Suppressor macrophage treated with lipopolysaccharide for 1 hour (primary cell): ENCODE measurements at regions not wholly inside any gene's neighbourhood (a gene's known extent, or its start where the extent isn't known, plus 50 kb on each side); places are given as distances from the start of the nearest gene placed in this dataset.

ENCODE experiments used
- DNase-seq, 3 donors: peaks; one replicate each; pipeline ENCODE4 v3.0.0-alpha.2; 2020 to 2022

DNA sequence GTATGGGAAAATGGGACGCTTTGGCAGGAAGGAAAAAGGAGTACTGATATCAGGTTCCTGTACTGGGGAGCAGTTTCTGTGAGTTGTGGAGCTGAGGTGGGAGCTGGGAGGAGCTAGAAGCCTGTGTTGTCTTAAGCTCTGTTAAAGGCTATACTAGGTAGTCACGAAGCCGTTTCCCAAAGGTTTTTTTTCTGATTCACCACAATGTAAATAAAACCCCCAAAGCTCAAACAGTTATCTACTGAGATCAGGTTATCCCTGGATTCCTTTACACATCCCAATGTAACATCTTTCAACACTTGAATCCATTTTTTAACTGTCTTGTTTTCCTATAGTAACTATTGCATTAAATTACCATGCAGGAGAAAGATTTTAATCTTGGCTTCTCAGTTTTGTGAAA, 297.4 kb upstream of the SFRP2 start:
- DNase-seq, result no peak

DNA sequence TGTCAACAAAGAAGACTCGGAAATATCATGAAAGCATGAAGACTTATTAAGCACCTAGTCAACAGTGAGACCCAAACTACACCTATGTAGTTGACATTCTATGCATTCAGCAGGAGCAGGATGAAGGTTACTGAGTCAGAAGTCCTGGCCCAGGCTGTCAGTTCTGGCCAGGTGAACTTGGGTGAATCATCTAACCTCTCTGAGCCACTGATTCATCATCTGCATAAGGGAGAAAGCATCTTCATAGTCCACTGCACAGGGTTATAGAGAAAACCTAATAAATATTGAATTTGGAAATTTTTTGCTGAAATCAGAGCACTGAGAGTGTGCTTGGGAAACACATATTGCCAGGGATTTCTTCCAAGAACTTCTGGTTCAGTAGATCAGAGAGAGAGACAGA, 296.0 kb upstream of the SFRP2 start:
- DNase-seq, result no peak

DNA sequence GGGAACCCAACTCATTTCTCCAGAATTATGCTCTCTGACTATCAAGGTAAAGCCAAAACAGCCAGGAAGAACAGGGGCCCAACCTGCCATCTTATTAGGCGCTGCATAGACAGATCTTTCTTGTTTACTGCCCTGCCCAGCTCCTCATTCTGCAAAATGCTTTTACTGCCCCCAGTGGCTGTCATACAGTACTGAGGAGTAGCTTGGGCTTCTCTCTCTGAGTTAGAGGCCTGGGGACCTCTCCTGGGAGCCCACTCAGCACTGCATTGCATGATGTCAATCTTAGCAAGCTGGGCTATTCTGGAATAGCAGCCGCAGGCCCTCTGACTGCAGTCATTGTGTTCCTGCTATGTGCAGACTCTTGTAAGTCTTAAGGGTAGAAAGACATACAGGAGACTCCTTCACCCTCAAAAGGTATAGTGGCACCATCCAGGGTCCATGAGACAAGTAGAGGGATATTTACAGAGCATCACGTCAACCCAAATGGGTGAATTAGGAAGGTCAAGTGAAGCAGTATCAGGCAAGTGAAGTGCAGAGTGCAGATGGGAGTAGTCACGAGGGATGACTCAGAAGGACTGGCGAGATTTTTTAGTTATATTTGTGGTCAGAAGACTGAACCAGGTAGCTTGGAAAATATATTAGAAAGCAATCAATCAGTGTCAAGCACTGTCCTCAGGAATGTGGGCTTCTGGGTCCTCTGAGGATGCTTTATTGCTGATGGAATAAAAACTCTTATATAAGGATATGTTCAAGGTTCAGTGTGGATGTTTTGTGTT, 294.1 kb upstream of the SFRP2 start:
- no peak for DNase-seq

DNA sequence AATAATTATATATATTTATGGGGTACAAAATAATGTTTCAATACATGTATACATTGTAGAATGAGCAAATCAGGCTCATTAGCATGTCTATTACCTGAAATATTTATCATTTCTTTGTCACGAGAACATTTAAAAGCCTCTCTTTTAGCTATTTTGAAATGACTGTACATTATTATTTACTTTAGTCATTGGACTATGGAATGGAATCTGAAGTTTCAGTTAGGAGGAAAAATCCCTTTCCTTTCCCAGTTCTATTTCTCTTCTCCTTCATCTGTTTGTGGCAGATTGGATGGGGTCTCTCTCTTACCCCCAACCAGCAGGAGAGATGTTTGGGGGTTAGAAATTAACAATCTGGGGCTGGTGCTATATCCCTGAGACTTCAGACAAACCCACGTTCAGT, 292.5 kb upstream of the SFRP2 start:
- no peak for DNase-seq

DNA sequence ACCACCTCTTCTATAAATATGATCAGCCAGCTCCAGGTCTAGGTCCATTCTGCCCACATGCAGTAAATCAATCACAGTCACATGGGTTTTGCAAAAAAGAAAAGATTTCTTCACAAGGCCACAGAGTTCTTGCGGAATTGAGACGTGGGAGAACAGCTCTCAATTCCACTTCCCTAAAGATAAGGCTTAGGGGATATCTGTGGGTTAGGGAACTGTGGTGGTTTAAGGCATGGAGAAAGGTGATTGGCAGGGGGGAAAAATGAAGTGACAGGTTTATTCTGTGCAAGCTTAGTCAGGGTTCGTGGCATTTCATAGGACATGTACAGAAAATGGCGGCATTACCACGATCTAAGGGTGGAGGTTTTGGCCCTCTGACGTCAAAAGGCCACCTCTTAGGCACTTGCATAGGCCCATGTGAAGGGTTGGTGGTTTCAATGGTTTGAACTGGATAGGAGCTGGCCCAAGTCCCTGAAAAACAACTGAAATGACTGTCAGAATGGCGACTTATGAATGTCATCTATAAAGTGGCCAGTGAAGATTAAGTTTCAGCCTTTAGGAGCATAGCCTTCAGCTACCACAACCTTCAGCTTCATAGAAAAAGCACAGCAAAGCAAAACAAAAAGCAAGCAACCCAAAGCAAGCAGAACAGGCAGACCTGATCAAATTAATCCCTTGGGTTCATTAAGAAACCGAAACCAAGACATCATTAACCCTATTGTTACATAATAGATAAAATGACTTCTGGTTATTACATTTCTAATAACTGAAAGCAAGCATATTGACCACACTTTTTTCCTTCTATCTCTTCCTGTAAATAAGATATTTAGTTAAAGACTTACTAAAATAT, 289.8 kb upstream of the SFRP2 start:
- DNase-seq, result peak in 2 of 3 donors; percentile 3 to 5

DNA sequence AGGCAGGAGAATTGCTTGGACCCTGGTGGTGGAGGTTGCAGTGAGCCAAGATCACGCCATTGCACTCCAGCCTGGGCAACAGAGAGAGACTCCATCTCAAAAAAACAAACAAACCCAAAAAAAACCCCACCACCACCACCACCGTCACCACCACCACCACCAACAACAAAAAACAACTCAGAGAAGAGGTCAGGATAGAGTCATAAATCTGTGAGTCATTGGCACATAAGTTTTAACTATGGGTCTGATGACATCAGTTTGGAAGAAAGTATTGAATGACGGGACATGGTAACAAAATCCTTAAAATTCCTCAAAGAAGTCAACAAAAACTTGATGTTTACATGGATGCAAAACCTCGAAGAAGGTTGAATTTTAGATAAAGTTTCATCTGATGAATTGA, 288.0 kb upstream of the SFRP2 start:
- no peak for DNase-seq

DNA sequence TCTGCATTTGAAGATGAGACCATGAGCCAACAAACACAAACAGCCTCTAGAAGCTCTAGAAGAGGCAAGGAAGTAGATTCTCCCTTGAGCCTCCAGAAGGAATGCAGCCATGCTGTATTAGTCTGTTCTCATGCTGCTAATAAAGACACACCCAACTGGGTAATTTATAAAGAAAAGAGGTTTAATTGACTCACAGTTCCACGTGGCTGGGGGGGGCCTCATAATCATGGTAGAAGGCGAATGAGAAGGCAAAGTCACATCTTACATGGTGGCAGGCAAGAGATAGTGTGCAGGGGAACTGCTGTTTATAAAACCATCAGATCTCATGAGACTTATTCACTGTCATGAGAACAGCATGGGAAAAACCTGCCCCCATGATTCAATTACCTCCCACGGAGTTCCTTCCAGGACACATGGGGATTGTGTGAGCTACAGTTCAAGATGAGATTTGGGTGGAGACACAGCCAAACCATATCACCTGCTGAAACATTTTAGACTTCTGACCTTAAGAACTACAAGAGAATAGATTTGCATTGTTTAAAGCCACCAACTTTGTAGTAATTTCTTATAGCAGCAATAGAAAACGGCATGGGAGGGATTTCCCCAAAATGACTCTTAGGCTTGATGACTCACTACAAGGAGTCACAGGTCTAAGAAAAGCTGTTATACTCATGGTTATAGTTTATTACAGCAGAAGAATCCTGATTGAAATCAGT, 284.4 kb upstream of the SFRP2 start:
- DNase-seq, result peak; percentile 19 to 48 (median 35)

DNA sequence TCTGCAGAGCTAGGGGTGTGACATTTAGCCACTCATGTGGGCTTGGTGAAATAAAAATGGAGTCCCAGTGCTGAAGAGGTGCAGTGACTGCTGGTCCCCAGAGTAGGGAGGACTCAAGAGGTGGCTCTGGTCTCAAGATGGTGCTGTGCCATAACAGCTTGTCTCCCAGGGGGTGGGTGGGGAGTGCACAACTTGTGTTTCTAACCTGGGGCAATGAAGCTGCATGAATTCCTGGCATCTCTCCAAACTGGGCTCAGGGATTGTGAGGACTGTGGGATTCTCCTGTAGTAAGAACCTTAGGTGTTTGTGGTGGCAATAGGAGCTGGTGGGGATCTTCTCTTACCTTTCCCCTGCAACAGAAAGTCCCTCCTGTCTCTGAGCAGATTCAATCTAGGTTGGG, 278.9 kb upstream of the SFRP2 start:
- no peak for DNase-seq

DNA sequence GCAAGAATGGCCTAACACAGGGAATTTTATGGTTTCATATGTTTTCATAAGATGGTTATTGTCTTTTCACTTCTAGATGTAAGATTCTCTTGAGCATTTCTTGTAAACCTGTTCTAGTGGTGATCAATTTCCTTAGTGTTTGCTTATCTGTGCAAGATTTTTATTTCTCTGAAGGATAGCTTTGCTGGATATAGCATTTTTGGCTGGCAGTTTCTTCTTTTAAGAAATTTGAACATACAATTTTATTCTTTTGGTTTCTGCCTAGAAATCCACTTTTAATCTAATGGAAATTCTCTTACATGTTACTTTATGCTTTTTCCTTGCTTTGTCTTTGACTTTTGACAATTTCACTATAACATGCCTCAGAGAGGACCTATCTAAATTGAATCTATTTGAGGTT, 276.5 kb upstream of the SFRP2 start:
- no peak for DNase-seq

DNA sequence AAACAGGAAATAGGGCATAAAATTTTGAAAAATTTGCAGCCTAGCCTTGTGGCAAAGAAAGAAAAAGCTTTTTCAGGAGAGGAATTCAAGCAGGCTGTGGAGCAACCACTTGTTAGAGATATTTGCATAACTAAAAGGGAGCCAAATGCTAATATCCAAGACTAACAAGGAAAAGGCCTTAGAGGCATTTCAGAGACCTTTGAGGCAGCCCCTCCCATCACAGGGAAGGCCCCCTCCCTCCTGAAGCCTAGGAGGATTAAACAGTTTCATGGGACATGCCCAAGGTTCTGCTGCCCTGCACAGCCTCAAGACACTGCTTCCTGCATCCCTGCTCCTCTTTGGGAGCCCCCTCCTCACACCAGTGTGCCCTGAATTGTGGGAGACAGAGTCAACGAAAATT, 275.4 kb upstream of the SFRP2 start:
- no peak for DNase-seq

DNA sequence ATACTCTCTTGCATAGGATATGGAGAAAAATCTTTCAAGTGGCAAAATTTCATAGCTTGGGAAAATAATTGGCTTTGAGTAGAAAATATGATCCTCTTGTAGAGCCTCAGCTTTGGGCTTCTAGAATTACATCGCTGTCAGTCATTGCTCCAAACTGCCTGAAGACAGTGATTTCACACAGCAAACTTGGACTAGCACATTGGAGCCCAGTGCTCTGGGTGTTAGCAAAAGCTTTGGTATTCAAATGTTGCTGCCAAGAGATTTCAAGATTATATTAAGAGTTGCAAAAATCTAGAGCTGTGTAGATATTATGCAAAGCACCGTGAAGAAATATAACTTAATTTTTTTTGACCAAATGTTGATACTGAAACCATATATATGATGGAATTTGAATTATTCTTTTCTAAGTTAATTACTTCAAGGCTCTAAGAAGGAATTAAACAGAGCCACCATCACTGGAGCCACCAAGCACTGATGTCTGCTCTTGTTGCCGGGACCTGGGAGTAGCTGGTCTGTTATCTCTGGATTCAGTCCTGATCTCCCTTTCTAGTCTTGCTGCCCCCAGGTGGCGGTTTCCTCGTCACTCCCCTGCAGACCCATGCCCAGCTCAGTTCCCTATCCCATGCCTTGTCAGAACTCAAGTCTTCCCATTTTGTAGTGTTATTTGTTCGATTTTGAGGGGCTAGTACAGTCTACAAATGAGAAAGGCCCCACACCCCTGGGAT, 260.7 kb upstream of the SFRP2 start:
- DNase-seq, result no peak

DNA sequence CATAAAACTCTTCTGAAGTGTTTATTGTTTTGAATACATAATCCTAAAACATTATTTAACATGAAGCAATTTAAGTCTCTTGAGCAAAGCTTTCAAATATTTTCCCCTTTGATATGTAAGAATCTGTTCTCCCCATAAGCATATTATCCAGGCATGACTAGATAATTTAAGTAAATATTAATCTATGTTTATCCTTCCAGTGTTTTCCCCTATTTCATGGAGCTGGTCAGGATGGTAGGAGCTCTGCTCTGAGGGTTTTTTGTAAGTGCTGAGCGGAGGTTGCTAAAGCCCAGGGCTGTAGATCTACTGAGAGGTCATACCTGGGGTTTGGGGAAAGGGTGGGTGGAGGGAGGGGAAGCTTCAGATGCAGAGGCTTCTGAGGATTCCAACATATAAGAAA, 258.9 kb upstream of the SFRP2 start:
- no peak for DNase-seq

DNA sequence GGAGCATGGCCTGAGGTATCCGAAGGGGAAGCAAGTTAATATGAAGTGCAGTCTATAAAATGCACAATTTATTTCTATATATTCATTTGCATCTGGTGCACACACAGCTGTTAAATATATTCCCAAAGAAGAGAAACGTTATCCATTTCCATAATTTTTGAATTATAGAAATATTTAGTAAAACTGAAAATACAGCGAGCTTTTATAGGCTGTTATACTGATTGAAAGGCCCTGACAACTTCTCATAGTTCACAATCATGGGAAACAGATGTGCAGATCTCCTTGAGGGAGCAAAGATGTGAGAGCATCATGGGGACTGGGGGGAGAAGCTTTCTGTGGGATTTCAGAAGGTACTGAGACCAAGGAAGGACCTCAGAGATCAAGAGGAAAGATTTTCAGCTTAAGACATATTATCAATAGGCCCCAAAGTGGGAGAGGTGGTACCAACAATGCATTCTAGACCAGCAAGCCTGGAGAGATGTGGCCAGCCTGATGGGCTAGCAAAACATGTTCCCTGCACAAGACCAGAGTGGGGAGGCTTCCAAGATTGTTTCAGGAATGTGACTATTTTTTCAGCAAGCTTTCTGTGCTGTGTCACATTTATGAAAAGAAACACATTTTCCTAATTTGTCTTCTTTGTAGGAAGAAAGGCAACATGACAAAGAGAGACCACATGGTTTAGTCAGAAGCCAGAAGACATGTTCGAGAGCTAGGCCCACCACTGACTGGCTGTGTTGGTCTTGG, 256.0 kb upstream of the SFRP2 start:
- DNase-seq, result peak in 1 of 3 donors; percentile 7

DNA sequence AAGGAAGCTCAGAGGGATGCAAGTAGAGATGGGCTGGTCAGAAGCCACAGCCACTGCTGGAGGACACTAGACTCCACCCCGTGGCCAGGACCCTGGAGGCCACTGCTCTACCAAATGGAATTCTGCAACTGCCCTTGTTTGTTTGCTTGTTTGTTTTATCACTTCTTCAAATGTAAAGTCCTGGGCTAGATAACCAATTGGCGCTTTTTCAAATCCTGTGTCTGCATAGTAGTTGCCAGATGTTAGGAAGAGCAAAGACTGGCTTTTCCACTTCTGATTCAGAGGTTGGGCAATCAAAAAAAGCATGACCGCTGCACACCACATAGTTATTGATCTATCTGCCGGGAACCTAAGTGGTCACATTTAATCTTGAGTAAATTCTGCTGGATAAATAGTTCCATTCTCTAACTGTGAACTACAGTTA, 255.2 kb upstream of the SFRP2 start:
- DNase-seq, result no peak

DNA sequence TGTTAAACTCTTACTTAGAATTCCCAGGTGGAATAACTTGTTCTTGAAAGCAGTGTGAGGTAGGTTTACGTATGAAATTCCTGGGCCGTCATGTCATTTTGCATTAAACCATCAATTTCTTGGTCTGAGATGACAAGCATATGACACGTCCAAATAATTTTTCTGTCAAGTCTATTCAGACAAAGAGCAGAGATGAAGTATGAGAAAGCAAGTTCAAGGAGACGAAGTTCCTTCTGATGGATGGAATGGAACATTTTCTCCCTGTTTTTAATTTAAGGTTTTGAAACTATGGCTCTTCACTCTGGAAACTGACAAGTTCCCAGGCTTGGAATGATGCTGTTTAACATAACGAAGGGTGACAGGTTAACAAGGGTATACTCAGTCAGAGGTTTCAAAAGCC, 252.8 kb upstream of the SFRP2 start:
- DNase-seq, result no peak

DNA sequence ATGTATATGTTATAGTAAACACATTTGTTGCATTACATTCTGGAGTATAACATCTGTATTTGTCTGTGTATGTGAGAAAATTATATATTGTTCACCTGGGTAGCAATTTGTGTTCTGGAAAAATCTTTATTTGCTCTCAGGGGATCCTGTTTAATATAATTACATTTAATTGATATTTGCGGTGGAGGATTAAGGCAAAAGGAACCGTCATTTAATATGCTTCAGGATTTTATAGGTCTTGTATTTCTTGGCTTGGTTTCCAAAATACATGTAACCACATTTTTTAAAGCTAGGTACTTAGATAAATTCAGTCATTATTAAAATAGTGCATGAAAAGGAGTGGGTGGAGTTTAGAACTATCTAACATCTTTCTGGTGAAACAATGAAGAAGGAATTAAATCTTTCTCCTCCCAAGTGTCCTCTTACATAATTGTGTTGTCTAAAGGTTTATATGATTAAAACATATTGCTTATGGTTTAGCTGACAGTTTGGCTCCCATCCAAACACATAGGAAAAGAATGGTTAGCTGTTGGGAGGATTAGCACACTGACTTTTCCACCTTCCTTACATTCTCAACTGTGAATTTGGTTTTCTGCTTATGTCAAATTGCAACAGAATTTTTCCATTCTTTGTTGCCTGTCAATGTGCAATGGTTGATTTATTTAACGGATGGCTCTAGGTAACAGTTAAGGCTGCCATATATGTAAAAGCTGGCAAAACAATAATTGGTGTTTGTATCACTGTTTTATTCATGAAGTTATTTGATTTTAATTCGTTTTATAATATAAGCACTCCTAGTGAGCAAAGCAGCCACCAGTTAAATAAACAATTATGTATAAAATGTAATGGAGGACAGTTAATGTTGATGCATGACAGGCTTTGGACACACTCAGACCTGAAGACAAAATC, 250.8 kb upstream of the SFRP2 start:
- DNase-seq, result peak in 1 of 3 donors; percentile 14

DNA sequence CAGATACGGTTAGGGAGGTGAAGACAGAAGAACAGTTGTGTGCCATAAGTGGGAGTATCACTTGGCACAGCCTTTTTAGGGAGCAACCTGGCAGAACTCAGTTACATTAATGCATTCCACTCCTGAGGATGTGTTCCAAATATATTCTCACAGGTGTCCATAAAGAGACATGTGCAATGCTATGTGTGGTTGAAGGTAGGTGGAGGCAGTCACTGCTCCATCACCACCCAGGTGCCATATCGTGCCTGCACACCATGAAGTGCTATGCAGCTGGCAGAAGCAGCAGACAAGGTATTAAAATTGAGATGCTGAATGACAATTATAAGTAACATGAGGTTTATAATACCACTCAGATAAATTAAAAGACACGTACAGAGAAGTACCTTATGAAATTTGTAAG, 248.0 kb upstream of the SFRP2 start:
- no peak for DNase-seq

DNA sequence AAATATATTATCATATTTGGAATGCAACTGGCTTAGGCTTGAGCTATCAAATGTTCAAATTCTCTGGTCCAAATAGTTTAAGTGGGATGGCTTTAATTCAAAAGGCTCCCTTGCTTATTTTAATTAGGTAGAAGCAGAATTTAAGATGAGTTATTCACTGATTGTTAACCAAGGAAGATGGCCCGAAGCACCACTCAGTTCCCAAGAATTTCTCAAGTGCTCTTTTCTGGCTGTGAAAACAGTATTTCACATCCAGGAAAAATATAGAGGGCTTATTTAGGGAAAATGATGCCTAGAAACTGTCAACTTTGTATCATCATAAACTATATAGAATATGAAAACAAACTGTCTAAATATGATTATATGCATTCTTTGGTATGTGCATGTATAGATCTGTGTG, 246.5 kb upstream of the SFRP2 start:
- no peak for DNase-seq

DNA sequence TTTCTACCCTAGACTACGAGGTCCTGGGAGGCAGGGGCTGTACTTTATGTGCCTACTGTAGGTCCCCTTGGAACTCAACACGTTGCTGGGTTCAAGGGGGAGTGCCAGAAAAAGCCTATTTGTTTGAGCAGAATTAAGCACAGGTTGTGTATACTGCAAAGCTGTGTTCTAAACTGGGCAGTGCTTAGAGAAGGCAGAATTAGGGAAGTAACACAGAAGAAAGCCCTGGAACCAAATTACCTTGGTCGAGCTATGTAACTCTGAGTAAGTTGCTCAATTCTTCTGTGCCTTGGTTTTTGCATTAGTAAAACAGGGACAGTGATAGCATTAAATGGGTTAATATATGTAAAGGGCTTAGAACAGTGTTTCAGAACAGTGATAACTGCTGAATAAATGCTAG, 245.0 kb upstream of the SFRP2 start:
- no peak for DNase-seq

DNA sequence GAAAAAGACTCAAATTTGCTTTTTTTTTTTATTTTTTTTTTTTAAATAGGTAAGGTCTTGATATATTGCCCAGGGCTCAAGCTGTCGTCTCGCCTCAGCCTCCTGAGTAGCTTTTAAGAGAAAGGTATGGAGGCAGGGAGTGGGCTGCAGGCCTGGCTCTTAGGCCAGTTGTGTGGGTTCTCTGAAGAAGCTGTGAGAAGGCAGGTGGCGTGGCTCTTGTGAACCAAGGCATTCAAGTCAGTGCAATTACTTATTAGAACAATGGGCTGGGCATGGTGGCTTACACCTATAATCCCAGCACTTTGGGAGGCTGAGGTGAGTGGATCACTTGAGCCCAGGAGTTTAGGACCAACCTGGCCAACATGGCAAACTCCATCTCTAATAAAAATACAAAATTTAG, 244.0 kb upstream of the SFRP2 start:
- DNase-seq, result no peak

DNA sequence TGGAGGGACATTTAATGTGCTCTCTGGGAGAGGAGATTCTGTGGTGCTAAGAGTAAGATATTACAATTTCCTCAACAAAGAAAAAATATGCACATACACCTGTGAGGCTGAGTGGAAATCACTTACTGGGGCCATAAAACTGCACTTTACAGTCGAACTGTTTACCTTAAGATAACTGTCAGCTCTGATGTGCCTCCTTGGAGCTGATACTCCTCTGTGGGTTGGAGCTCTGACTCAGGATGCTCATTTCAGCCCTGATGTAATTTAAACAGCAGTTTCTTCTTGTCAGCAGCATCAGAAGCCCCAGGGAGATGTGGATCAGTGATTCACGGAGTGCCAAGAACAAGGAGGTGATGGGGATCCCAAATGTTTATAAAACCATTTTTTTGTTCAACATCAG, 241.9 kb upstream of the SFRP2 start:
- DNase-seq, result no peak
